Activated T-cell treated with anti-CD3 and anti-CD28 coated beads for 1 hour (primary cell): ENCODE measurements at regions not wholly inside any gene's neighbourhood (a gene's known extent, or its start where the extent isn't known, plus 50 kb on each side); places are given as distances from the start of the nearest gene placed in this dataset.

Experiments used
- DNase-seq: peaks from one replicate; pipeline ENCODE4 v3.0.0-alpha.2; 2020; ENCODE audit warnings: low read depth

GRCh38 chr13:107743983-107744382, 471.4 kb downstream of the LIG4 start:
- DNase-seq = no peak

- DNase-seq = no peak
Measured at GRCh38 chr13:107743526-107743925, 471.8 kb downstream of the LIG4 start.

GRCh38 chr13:107743100-107743499, 472.2 kb downstream of the LIG4 start:
- DNase-seq = no peak

GRCh38 chr13:107742544-107742943, 472.8 kb downstream of the LIG4 start:
- no peak for DNase-seq

GRCh38 chr13:107738004-107738403, 477.3 kb downstream of the LIG4 start:
- no peak for DNase-seq

- no peak for DNase-seq
Measured at GRCh38 chr13:107736731-107737130, 478.6 kb downstream of the LIG4 start.

- DNase-seq = no peak
Measured at GRCh38 chr13:107736170-107736569, 479.2 kb downstream of the LIG4 start.

- no peak for DNase-seq
Measured at GRCh38 chr13:107734891-107735625, 480.3 kb downstream of the LIG4 start.

GRCh38 chr13:107733276-107733675, 482.1 kb downstream of the LIG4 start:
- DNase-seq = no peak

- DNase-seq = no peak
Measured at GRCh38 chr13:107730813-107731212, 484.5 kb downstream of the LIG4 start.

GRCh38 chr13:107721125-107721869, 494.0 kb downstream of the LIG4 start:
- DNase-seq = no peak

- DNase-seq = no peak
Measured at GRCh38 chr13:107716741-107717140, 498.6 kb downstream of the LIG4 start.

GRCh38 chr13:107716241-107716640, 499.1 kb downstream of the LIG4 start:
- DNase-seq = no peak

GRCh38 chr13:107715496-107715895, 499.8 kb downstream of the LIG4 start:
- DNase-seq = no peak

- DNase-seq = no peak
Measured at GRCh38 chr13:107713314-107713713, 502.0 kb downstream of the LIG4 start.

GRCh38 chr13:107712145-107712860, 503.0 kb downstream of the LIG4 start:
- DNase-seq = no peak

GRCh38 chr13:107690181-107690580, 525.2 kb downstream of the LIG4 start:
- DNase-seq = no peak

GRCh38 chr13:107685876-107686275, 529.5 kb downstream of the LIG4 start:
- no peak for DNase-seq

- no peak for DNase-seq
Measured at GRCh38 chr13:107681600-107681999, 533.7 kb downstream of the LIG4 start.

GRCh38 chr13:107680115-107680514, 535.2 kb downstream of the LIG4 start:
- DNase-seq = no peak

- no peak for DNase-seq
Measured at GRCh38 chr13:107678075-107678689, 537.2 kb downstream of the LIG4 start.

GRCh38 chr13:107675847-107676550, 539.3 kb downstream of the LIG4 start:
- no peak for DNase-seq
